ENCODE measurements at regions not wholly inside any gene's neighbourhood (a gene's known extent, or its start where the extent isn't known, plus 50 kb on each side); places are given as distances from the start of the nearest gene placed in this dataset.

DNA sequence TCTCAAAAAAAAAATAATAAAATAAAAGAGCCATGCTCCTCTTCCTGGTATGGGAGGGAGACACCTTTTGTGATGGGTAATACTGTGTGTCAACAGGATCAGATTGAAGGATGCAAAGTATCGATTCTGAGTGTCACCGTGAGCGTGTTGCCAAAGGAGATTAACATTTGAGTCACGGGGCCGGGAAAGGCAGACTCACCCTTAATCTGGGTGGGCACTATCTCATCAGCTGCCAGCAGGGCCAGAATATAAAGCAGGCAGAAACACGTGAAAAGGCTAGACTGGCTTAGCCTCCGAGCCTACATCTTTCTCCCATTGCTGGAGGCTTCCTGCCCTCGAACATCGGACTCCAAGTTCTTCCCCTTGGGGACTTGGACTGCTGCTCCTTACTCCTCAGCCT, 95.4 kb downstream of the SHOX start (continued):
- TF ChIP-seq, protein P1, sequence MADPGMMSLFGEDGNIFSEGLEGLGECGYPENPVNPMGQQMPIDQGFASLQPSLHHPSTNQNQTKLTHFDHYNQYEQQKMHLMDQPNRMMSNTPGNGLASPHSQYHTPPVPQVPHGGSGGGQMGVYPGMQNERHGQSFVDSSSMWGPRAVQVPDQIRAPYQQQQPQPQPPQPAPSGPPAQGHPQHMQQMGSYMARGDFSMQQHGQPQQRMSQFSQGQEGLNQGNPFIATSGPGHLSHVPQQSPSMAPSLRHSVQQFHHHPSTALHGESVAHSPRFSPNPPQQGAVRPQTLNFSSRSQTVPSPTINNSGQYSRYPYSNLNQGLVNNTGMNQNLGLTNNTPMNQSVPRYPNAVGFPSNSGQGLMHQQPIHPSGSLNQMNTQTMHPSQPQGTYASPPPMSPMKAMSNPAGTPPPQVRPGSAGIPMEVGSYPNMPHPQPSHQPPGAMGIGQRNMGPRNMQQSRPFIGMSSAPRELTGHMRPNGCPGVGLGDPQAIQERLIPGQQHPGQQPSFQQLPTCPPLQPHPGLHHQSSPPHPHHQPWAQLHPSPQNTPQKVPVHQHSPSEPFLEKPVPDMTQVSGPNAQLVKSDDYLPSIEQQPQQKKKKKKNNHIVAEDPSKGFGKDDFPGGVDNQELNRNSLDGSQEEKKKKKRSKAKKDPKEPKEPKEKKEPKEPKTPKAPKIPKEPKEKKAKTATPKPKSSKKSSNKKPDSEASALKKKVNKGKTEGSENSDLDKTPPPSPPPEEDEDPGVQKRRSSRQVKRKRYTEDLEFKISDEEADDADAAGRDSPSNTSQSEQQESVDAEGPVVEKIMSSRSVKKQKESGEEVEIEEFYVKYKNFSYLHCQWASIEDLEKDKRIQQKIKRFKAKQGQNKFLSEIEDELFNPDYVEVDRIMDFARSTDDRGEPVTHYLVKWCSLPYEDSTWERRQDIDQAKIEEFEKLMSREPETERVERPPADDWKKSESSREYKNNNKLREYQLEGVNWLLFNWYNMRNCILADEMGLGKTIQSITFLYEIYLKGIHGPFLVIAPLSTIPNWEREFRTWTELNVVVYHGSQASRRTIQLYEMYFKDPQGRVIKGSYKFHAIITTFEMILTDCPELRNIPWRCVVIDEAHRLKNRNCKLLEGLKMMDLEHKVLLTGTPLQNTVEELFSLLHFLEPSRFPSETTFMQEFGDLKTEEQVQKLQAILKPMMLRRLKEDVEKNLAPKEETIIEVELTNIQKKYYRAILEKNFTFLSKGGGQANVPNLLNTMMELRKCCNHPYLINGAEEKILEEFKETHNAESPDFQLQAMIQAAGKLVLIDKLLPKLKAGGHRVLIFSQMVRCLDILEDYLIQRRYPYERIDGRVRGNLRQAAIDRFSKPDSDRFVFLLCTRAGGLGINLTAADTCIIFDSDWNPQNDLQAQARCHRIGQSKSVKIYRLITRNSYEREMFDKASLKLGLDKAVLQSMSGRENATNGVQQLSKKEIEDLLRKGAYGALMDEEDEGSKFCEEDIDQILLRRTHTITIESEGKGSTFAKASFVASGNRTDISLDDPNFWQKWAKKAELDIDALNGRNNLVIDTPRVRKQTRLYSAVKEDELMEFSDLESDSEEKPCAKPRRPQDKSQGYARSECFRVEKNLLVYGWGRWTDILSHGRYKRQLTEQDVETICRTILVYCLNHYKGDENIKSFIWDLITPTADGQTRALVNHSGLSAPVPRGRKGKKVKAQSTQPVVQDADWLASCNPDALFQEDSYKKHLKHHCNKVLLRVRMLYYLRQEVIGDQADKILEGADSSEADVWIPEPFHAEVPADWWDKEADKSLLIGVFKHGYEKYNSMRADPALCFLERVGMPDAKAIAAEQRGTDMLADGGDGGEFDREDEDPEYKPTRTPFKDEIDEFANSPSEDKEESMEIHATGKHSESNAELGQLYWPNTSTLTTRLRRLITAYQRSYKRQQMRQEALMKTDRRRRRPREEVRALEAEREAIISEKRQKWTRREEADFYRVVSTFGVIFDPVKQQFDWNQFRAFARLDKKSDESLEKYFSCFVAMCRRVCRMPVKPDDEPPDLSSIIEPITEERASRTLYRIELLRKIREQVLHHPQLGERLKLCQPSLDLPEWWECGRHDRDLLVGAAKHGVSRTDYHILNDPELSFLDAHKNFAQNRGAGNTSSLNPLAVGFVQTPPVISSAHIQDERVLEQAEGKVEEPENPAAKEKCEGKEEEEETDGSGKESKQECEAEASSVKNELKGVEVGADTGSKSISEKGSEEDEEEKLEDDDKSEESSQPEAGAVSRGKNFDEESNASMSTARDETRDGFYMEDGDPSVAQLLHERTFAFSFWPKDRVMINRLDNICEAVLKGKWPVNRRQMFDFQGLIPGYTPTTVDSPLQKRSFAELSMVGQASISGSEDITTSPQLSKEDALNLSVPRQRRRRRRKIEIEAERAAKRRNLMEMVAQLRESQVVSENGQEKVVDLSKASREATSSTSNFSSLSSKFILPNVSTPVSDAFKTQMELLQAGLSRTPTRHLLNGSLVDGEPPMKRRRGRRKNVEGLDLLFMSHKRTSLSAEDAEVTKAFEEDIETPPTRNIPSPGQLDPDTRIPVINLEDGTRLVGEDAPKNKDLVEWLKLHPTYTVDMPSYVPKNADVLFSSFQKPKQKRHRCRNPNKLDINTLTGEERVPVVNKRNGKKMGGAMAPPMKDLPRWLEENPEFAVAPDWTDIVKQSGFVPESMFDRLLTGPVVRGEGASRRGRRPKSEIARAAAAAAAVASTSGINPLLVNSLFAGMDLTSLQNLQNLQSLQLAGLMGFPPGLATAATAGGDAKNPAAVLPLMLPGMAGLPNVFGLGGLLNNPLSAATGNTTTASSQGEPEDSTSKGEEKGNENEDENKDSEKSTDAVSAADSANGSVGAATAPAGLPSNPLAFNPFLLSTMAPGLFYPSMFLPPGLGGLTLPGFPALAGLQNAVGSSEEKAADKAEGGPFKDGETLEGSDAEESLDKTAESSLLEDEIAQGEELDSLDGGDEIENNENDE (IDR thresholded peaks at IDR 0.05; ENCODE audit: insufficient replicate concordance, low read length) = no peak
- TF ChIP-seq CEBPB (IDR thresholded peaks at IDR 0.05; ENCODE audit: low read depth, low read length) (no peak), HDAC2 (IDR thresholded peaks at IDR 0.05; ENCODE audit: borderline replicate concordance in 1 of 2, low read depth in 2 of 2, low read length in 2 of 2) (no peak), RNF2 (IDR thresholded peaks at IDR 0.05; ENCODE audit: borderline replicate concordance, low read depth, low read length, missing control alignments, poor library complexity, severe bottlenecking) (no peak), SAP30 (IDR thresholded peaks at IDR 0.05; ENCODE audit: insufficient read depth, insufficient replicate concordance, low read length) (no peak), ZNF274 (IDR thresholded peaks at IDR 0.05; ENCODE audit: borderline replicate concordance, extremely low read depth, low read length) (no peak), CTBP2 (IDR thresholded peaks at IDR 0.05; ENCODE audit: borderline replicate concordance, insufficient read depth, insufficient read length, low read length) (no peak)

Data from H1 (cell line).